Cardiac muscle cell (in vitro differentiated cells and primary cell): ENCODE measurements at regions not wholly inside any gene's neighbourhood (a gene's known extent, or its start where the extent isn't known, plus 50 kb on each side); places are given as distances from the start of the nearest gene placed in this dataset.

Experiments
- DNase-seq, 2 donors: peaks; one replicate each; pipeline versions ENCODE4 v3.0.0 to v3.0.0-alpha.2; 2010 to 2017; ENCODE audit warnings: low read depth in 1 of 2, low spot score in 1 of 2
- H3K27ac ChIP-seq: fragments of 200-600 bp; sonication (generic); 2 replicates; pipeline ENCODE4 v1.5.1; 2016
- H3K27me3 ChIP-seq: fragments of 200-600 bp; sonication (generic); 2 replicates; pipeline ENCODE4 v1.6.0; 2016; ENCODE audit warnings: control low read depth
- H3K36me3 ChIP-seq: fragments of 200-600 bp; sonication (generic); 2 replicates; pipeline ENCODE4 v1.5.1; 2016; ENCODE audit warnings: control low read depth
- H3K4me1 ChIP-seq: fragments of 200-600 bp; sonication (generic); 2 replicates; pipeline ENCODE4 v1.8.1; 2017; ENCODE audit warnings: low read depth, mild to moderate bottlenecking, mixed run types
- H3K4me3 ChIP-seq: fragments of 200-600 bp; sonication (generic); 2 replicates; pipeline ENCODE4 v1.5.1; 2016; ENCODE audit warnings: mild to moderate bottlenecking
- H3K9me3 ChIP-seq: fragments of 200-600 bp; sonication (generic); 2 replicates; pipeline ENCODE4 v1.5.1; 2017; ENCODE audit warnings: low read depth, mild to moderate bottlenecking, control low read depth
- CTCF ChIP-seq: IDR thresholded peaks from 2 replicates; pipeline ENCODE4 v1.5.1; 2012; ENCODE audit warnings: low read depth, mild to moderate bottlenecking, low read length

GRCh38 chr1:244917073-244917670 lies 52.8 kb upstream of the HNRNPU start:
- DNase-seq, result peak in 1 of 2 donors; percentile 1
- H3K27me3 ChIP-seq, result peaks cover 20% of the 10 kb centered on the region
- no peaks in the 10 kb centered on the region for H3K9me3 ChIP-seq
- H3K4me1 ChIP-seq, result no peaks in the 10 kb centered on the region
- TF ChIP-seq CTCF, result no peak
- H3K4me3 ChIP-seq, result no peak overlapping the region
- H3K27ac ChIP-seq, result no peak overlapping the region
- no peaks in the 10 kb centered on the region for H3K36me3 ChIP-seq

GRCh38 chr1:244915736-244916135 lies 51.4 kb upstream of the HNRNPU start:
- Histone ChIP-seq H3K4me3 (no peak overlapping the region), H3K27me3 (peaks cover 20% of the 10 kb centered on the region), H3K9me3 (no peaks in the 10 kb centered on the region), H3K27ac (no peak overlapping the region), H3K36me3 (no peaks in the 10 kb centered on the region), H3K4me1 (no peaks in the 10 kb centered on the region)
- no peak for DNase-seq
- TF ChIP-seq CTCF, result no peak

GRCh38 chr1:244914761-244915160 lies 50.4 kb upstream of the HNRNPU start:
- no peaks in the 10 kb centered on the region for H3K4me1 ChIP-seq
- no peaks in the 10 kb centered on the region for H3K9me3 ChIP-seq
- peaks cover 14% of the 10 kb centered on the region for H3K27me3 ChIP-seq
- H3K36me3 ChIP-seq, result no peaks in the 10 kb centered on the region
- no peak overlapping the region for H3K27ac ChIP-seq
- no peak overlapping the region for H3K4me3 ChIP-seq
- no peak for TF ChIP-seq CTCF
- no peak for DNase-seq
